NCI-H2227 (cell line): ENCODE measurements at regions not wholly inside any gene's neighbourhood (a gene's known extent, or its start where the extent isn't known, plus 50 kb on each side); places are given as distances from the start of the nearest gene placed in this dataset.

Source experiments
- DNase-seq: peaks from one replicate; lab custom pipeline; 2025; ENCODE audit not compliant: unreplicated experiment; lab: John Stamatoyannopoulos, UW

GRCh38 chr3:106018929-106019550, 150.2 kb upstream of the CBLB start:
- DNase-seq, result no peak

- no peak for DNase-seq
These were observed 154.1 kb upstream of the CBLB start for GRCh38 chr3:106022913-106023312.

DNA sequence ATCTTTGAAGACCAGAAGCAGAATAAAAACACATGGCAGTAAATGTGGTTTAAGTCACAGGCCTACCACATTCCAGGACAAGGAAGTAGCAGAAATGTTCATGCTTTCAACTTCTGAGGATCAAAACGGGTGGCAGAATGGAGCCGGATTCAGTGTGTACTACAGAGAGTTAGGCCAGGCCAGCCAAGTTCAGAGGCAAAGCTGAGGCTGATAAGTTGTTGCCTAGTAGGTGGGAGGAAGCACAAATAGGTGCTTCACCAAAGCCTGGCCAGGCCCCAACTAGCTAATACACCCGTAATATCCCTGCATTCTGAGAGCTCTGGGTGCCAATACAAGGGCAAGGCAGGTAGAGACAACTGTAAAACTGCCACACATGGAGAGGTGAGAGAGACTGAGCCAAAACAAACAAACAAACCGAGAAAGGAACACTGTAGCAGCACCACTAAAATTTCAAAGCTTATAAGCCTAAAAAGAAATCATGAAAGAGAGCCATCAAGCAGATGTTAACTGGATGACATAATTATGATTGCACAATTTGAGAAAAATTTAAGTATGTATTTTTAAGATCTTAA, 156.4 kb upstream of the CBLB start:
- DNase-seq, result no peak

DNA sequence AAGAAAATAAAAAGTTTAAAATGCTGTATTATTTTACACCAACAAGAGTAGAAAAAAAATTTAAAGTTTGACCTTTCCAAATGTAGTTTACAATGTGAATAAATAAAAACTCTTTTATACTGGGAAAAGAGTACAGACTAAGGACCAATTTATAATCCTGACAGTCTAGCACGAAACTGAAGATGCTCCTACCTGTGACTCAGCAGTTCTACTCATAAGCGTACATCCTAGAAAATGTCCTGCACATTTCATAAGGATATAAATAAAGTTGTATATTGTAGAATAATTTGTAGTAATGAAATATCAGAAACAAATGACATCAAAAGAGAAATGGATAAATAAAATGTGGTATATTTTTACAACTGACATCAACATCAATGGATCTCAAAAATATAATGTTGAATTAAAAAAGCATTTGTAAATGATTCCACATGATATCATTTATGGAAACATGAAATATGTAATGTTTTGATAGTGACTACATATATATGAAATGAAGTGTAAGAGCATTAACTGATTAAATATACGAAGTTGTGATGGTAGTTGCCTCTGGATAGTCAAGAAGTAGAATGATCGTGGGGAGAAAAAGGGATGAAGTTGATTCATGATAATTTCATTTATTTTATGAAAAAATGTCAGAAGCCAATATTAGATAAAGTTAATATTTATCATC, 161.3 kb upstream of the CBLB start:
- no peak for DNase-seq

DNA sequence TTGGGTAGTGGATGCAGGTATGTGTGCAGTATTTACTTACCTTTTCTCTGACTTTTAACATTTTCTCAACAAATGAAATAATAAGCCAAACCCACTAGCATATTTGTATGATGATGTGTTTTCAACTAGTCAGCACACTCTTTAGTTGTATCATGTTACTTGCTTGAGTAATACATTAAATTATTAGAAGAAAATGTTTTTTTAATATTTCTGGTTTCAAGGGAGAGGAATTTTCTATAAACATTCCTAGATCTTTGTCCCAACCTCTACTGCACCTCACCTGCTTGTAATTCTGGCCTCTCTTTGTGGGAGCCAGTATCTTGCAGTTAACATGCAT, 161.8 kb upstream of the CBLB start:
- DNase-seq, result no peak

- DNase-seq, result no peak
These were observed 163.7 kb upstream of the CBLB start for GRCh38 chr3:106032479-106032878.

GRCh38 chr3:106033654-106034053, 164.8 kb upstream of the CBLB start:
- DNase-seq, result no peak

GRCh38 chr3:106034313-106034712, 165.5 kb upstream of the CBLB start:
- no peak for DNase-seq

DNA sequence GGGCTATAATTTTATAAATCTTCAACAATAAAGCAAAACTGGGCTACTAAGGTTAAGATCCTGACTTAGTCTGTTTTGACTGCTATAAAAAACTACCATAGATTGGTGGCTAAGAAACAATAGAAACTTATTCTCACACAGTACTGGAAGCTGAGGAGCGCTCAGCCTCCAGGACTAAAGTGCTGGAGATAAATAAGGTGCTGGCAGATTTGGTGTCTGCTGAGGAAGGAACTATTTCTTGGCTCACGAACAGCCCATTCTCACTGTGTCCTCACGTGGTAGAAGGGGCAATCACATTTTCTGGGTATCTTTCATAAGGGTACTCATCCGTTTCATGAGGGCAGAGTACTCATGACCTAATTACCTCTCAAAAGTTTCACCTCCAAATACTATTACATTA, 166.8 kb upstream of the CBLB start:
- DNase-seq, result no peak

DNA sequence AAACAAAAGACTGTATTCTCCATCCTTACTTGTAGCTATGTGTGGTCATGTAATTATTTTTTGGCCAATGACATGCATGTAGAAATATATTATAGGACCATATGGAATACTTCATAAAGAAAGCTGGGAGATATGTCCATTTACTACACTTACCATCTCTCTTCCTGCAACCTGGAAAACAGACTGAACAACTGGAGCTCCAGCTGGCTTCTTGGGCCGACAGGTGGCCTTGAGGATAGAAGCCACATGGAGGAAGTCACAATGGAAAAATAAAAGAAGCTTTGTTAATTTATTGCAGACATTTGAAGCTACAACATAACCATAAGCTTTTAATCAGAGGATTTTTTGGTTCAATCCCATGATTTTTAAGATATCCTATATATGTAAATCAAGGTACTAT, 167.9 kb upstream of the CBLB start:
- no peak for DNase-seq

- DNase-seq, result no peak
These were observed 178.4 kb upstream of the CBLB start for GRCh38 chr3:106047221-106047620.

DNA sequence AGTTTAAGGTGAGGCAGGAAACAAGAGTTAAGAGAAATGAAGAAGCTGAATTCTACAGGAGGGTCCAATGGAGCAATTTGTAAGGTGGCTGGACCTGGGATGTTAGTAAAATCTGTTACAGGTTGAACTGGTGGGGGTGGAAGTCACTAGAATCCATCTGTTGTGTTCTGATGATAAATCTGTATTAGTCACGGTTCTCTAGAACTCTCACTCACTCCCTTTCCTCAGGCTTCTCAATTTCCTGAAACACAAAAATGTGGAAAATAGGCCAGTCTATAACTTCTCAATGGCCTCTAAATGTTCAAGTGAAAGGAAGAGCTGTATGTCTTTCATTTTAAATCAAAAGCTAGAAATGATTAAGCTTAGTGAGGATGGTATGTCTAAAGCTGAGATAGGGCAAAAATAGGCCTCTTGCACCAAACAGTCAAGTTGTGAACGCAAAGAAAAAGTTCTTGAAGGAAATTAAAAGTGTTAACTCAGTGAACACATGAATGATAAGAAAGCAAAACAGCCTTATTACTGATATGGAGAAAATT, 180.2 kb upstream of the CBLB start:
- no peak for DNase-seq

- no peak for DNase-seq
These were observed 181.0 kb upstream of the CBLB start for GRCh38 chr3:106049821-106050220.

- no peak for DNase-seq
These were observed 188.1 kb upstream of the CBLB start for GRCh38 chr3:106056931-106057330.

- DNase-seq, result no peak
These were observed 189.7 kb upstream of the CBLB start for GRCh38 chr3:106058475-106058874.

GRCh38 chr3:106059953-106060517, 191.2 kb upstream of the CBLB start:
- no peak for DNase-seq

GRCh38 chr3:106063909-106064308, 195.1 kb upstream of the CBLB start:
- DNase-seq, result no peak

DNA sequence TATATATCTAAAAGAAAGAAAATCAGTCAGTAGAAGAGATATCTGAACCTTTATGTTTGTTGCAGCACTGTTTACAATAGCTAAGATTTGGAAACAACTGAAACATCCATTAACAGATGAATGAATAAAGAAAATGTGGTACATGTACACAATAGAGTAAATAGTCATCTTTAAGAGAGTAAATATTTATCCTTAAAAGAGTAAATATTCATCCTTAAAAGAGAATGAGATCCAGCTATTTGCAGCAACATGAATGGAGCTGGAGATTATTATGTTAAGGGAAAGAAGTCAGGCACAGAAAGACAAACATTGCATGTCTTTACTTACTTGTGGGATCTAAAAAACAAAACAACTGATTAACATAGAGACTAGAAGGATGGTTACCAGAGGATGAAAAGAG, 197.0 kb upstream of the CBLB start:
- DNase-seq, result no peak

DNA sequence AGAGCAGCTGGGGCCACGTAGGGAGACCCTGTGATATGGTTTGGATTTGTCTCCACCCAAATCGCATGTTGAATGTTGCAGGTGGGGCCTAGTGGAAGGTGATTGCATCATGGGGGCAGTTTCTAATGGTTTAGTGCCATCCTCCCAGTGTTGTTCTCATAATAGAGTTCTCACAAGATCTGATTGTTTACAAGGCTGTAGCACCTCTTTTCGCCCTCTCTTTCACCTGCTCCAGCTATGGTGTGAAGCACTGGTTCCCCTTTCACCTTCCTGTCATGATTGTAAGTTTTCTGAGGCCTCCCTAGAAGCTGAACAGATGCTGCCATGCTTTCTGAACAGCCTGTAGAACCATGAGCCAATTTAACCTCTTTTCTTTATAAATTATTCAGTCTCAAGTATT, 198.9 kb upstream of the CBLB start:
- no peak for DNase-seq

DNA sequence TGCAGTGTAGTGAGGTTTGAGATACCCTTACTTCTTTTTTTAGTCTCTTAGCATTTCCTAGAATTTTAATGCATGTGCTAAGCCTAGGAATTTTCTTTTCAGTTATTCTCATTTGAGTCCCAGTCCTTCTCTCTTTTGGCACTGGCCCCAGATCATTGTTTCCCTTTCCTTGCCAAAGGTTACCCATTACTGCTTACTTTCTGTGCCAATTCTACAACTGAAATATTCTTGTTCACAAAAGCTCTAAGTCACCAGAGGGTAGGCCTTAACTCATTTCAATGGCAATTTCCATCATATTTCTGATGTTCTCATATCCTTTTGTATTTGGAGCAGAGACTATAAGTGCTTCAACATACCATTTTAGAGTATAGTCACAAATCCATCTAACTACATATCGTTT, 199.6 kb upstream of the CBLB start:
- no peak for DNase-seq

DNA sequence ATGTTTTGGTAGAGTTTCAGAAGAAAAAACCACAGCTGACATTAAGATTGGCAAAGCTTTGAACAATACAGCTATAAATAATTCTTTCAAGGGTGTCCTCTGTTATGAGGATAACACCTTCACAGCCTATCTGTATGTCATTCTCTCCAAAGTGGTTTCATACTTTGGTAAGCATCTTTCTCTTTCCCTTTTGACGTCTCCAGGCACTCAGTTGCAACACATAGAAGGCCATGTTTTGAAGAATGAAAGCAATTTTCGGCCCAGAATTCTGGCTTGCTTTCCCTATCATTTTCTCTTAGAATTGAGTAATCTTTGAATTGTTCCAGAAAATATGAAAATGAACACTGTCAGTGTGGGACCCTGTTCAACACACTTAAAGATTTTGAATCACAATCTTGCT, 200.0 kb upstream of the CBLB start:
- no peak for DNase-seq

DNA sequence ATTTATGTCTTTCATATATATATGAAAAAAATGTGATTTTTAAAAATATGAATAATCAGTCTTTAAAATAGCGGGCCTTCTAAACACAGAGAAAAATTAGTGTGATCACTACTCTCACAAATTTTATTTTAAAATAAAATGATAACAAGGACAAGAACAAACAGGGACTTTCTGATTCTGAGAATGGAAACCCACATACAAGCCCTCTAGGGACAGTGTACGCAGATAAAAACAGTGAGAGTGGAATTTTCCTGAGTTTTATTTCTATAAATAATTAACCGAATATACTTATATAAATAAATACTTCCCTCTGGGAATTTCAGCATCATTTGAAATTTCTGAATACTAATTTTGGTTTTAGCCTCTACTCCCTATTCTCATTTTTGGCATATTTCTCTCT, 201.4 kb upstream of the CBLB start:
- no peak for DNase-seq
